ENCODE measurements at regions not wholly inside any gene's neighbourhood (a gene's known extent, or its start where the extent isn't known, plus 50 kb on each side); places are given as distances from the start of the nearest gene placed in this dataset.

DNA sequence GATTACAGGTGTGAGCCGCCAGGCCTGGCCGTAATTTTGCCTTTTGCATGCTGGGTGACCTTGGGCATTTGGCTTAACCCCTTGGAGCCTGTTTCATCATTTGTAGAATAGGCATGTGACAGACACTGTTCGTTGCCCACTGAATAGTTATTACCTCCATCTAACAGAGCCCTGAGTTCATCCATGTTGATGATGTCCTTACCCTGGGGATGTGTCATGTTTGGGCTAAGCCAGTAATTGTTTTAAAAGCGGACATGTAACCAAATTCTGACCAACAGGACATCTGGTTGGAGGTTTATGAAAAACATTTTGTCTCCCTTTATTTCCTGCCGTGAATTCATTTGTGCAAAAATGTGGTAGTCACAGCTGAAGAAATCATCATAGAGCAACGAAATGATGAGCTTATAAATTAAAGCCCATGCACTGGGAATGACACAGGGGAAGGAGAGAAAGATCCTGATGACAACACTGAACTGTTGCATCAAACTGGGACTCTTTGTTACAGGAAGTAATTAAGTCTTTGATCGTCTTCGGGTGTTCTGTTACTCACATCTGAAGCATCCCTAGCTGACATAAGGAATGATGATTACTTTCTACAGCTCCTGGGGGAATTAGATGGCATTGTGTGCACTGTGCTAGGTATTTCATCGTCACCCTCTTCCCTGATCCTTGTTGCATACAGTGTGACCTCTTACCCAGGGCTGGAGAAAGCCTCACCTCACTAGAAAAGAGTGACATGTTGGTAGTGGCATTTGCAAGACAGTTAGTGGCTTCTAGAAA is 117.8 kb downstream of the FGF18 start:
- TF ChIP-seq, protein P1, sequence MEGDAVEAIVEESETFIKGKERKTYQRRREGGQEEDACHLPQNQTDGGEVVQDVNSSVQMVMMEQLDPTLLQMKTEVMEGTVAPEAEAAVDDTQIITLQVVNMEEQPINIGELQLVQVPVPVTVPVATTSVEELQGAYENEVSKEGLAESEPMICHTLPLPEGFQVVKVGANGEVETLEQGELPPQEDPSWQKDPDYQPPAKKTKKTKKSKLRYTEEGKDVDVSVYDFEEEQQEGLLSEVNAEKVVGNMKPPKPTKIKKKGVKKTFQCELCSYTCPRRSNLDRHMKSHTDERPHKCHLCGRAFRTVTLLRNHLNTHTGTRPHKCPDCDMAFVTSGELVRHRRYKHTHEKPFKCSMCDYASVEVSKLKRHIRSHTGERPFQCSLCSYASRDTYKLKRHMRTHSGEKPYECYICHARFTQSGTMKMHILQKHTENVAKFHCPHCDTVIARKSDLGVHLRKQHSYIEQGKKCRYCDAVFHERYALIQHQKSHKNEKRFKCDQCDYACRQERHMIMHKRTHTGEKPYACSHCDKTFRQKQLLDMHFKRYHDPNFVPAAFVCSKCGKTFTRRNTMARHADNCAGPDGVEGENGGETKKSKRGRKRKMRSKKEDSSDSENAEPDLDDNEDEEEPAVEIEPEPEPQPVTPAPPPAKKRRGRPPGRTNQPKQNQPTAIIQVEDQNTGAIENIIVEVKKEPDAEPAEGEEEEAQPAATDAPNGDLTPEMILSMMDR (IDR thresholded peaks at IDR 0.05 in 4 of 5, conservative IDR thresholded peaks at IDR 0.05 in 1 of 5) = no peak
- TF ChIP-seq POLR2A (IDR thresholded peaks at IDR 0.05) = no peak

Measured in gastrocnemius medialis (tissue), 4 donors.